ENCODE measurements at regions not wholly inside any gene's neighbourhood (a gene's known extent, or its start where the extent isn't known, plus 50 kb on each side); places are given as distances from the start of the nearest gene placed in this dataset.

DNA sequence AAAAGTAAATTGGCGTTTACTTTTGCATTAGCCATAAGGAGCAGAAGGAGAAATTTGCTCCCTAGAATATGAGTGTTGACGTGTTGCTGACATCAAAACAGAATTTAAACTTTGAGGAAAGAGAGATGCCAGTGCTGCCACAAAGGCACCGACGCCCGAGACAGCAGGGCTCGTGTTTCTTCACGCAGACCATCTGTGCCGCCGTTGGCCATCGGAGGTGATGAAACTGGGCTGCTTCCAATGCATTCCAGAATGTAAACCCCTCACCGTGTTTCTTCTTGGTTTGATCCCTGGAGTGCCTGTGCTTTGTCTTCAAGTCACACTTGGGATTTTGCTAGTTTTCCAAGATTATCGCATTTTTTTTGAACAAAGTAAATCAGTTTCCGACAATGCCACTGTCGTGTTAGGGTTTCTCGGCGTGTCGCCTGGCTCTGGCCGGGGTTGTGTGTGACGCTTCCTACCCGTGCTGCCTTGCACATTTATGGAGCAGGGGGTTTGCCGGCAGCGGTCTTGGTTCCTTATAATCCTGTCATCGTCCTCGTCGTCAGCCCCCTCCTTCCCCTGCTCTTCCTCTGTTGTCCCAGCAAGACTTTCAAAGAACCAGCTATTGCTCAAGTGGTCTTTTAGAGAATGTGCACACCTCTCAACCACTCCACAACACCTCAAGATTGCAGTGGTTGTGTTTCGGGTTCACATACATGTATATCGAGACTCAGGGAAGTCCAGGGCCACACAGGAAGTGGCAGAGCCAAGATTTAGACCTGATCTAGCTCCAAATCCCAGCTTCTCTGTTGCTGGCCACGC, 103.9 kb downstream of the METRNL start:
- Histone ChIP-seq H3K4me1 (ENCODE audit: insufficient read depth, low read length, poor library complexity, severe bottlenecking) (no peaks in the 10 kb centered on the region), H3K36me3 (ENCODE audit: insufficient read depth, low read length) (no peaks in the 10 kb centered on the region), H3K9me3 (ENCODE audit: low read length) (no peaks in the 10 kb centered on the region), H3K4me2 (ENCODE audit: low read length) (no peak overlapping the region), H3K4me3 (ENCODE audit: low read depth, low read length, poor library complexity, severe bottlenecking) (no peak overlapping the region), H2AFZ (ENCODE audit: low read length) (no peak overlapping the region), H3K79me2 (ENCODE audit: insufficient read depth, low read depth, low read length) (no peaks in the 10 kb centered on the region), H3K9me2 (ENCODE audit: insufficient read depth, low read length) (no peaks in the 10 kb centered on the region), H4K20me1 (ENCODE audit: insufficient read depth, low read length) (no peaks in the 10 kb centered on the region), H3K27ac (ENCODE audit: low read depth, low read length, poor library complexity, severe bottlenecking) (no peak overlapping the region)
- intact Hi-C loops (cut with micrococcal nuclease; ENCODE audit: unreplicated experiment) = no loop called here
- TF ChIP-seq, protein P1, sequence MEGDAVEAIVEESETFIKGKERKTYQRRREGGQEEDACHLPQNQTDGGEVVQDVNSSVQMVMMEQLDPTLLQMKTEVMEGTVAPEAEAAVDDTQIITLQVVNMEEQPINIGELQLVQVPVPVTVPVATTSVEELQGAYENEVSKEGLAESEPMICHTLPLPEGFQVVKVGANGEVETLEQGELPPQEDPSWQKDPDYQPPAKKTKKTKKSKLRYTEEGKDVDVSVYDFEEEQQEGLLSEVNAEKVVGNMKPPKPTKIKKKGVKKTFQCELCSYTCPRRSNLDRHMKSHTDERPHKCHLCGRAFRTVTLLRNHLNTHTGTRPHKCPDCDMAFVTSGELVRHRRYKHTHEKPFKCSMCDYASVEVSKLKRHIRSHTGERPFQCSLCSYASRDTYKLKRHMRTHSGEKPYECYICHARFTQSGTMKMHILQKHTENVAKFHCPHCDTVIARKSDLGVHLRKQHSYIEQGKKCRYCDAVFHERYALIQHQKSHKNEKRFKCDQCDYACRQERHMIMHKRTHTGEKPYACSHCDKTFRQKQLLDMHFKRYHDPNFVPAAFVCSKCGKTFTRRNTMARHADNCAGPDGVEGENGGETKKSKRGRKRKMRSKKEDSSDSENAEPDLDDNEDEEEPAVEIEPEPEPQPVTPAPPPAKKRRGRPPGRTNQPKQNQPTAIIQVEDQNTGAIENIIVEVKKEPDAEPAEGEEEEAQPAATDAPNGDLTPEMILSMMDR (conservative IDR thresholded peaks at IDR 0.05; ENCODE audit: low read length) = no peak
- TF ChIP-seq EZH2phosphoT487 (IDR thresholded peaks at IDR 0.05; ENCODE audit: borderline replicate concordance, low read depth, low read length) = no peak
- ChIA-PET POLR2A (interaction anchor here (0.6 kb wide), 1 partner anchor 214 kb away, joined by 4 read pairs; no protein-coding TSS in a partner anchor), CTCF (ENCODE audit: unreplicated experiment) (interaction anchor here (0.6 kb wide), 2 partner anchors 85 to 416 kb away, joined by 3 read pairs; no protein-coding TSS in a partner anchor)
- no TSS peak for BruUV-seq (replicated peaks)
- DNase-seq (ENCODE audit: low spot score) = no peak

DNA sequence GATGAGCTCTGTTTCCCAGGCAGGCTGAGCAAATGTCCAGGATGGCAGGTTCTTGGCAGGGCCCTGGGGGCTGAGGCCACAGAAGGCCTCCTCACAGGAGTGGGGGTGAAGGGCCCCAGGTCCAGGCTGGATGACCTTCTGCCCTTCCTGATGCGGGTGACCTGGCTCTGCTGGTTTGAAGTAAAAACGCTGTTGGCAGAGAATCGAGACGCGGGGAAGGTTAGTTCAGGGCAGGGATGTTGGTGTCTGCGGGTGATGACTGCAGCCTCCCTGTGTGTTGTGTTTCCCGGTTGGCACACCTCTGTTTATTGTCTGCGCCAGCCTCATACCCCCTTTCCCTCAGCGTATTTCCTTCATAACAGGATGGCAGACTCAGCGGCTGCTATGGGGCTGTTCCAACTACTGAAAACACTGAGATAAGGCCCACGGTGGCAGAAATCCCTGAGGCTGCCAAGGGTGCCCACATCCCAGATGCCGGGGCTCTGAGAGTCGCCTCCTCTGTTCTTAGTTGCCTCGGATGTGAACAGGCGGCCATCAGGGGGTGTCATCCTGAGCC, 104.6 kb downstream of the METRNL start:
- H3K9me3 ChIP-seq (ENCODE audit: low read length) = no peaks in the 10 kb centered on the region
- TF ChIP-seq EZH2phosphoT487 (IDR thresholded peaks at IDR 0.05; ENCODE audit: borderline replicate concordance, low read depth, low read length) = no peak
- TF ChIP-seq, protein P1 (conservative IDR thresholded peaks at IDR 0.05; ENCODE audit: low read length) = no peak
- H3K4me1 ChIP-seq (ENCODE audit: insufficient read depth, low read length, poor library complexity, severe bottlenecking) = peaks cover 3% of the 10 kb centered on the region
- no peaks in the 10 kb centered on the region for H3K79me2 ChIP-seq (ENCODE audit: insufficient read depth, low read depth, low read length)
- H3K4me2 ChIP-seq (ENCODE audit: low read length) = no peak overlapping the region
- no peak overlapping the region for H3K4me3 ChIP-seq (ENCODE audit: low read depth, low read length, poor library complexity, severe bottlenecking)
- no peaks in the 10 kb centered on the region for H4K20me1 ChIP-seq (ENCODE audit: insufficient read depth, low read length)
- no peak overlapping the region for H3K27ac ChIP-seq (ENCODE audit: low read depth, low read length, poor library complexity, severe bottlenecking)
- ChIA-PET CTCF (ENCODE audit: unreplicated experiment) (interaction anchor here (0.6 kb wide), 2 partner anchors 86 to 417 kb away, joined by 3 read pairs; no protein-coding TSS in a partner anchor), POLR2A (interaction anchor here (0.6 kb wide), 1 partner anchor 215 kb away, joined by 4 read pairs; no protein-coding TSS in a partner anchor)
- no TSS peak for BruUV-seq (replicated peaks)
- no peaks in the 10 kb centered on the region for H3K9me2 ChIP-seq (ENCODE audit: insufficient read depth, low read length)
- DNase-seq (ENCODE audit: low spot score) = no peak
- H2AFZ ChIP-seq (ENCODE audit: low read length) = no peak overlapping the region
- intact Hi-C loops (cut with micrococcal nuclease; ENCODE audit: unreplicated experiment) = no loop called here
- no peaks in the 10 kb centered on the region for H3K36me3 ChIP-seq (ENCODE audit: insufficient read depth, low read length)

Data from OCI-LY7 (cell line).